Endothelial cell of umbilical vein (primary cell): ENCODE measurements at regions not wholly inside any gene's neighbourhood (a gene's known extent, or its start where the extent isn't known, plus 50 kb on each side); places are given as distances from the start of the nearest gene placed in this dataset.

Experiments
- CTCF ChIP-seq, 2 donors: IDR thresholded peaks; 1 replicate in 1 of 2; 2 replicates in 1 of 2; pipeline ENCODE4 v1.5.1; 2011; ENCODE audit warnings: low read length in 2 of 2, mild to moderate bottlenecking in 2 of 2, moderate library complexity in 2 of 2, control low read depth in 1 of 2, inconsistent platforms in 1 of 2, low read depth in 1 of 2; ENCODE audit not compliant: insufficient read depth in 1 of 2; ENCODE audit errors: extremely low read depth in 1 of 2
- JUN ChIP-seq: IDR thresholded peaks from 2 replicates; pipeline ENCODE4 v1.6.1; 2011; ENCODE audit warnings: borderline replicate concordance, low read depth; ENCODE audit not compliant: insufficient read length, insufficient read depth
- MYC ChIP-seq: IDR thresholded peaks from one replicate; pipeline ENCODE4 v1.6.1; 2011; ENCODE audit warnings: mild to moderate bottlenecking, low read depth, low read length
- POLR2AphosphoS5 ChIP-seq: IDR thresholded peaks from 2 replicates; pipeline ENCODE4 v1.6.1; 2012; ENCODE audit warnings: low read depth, mild to moderate bottlenecking, control low read depth, low read length, moderate library complexity; ENCODE audit not compliant: insufficient read depth
- TF ChIP-seq, protein P1 (sequence below): IDR thresholded peaks from 2 replicates; pipeline ENCODE4 v1.6.1; 2011; ENCODE audit not compliant: insufficient read depth, insufficient read length

- TF ChIP-seq CTCF (IDR thresholded peaks at IDR 0.05; ENCODE audit: extremely low read depth in 1 of 2, insufficient read depth in 1 of 2, low read depth in 1 of 2, low read length in 2 of 2) (no peak), POLR2AphosphoS5 (no peak), JUN (no peak), MYC (no peak)
- TF ChIP-seq, protein P1, sequence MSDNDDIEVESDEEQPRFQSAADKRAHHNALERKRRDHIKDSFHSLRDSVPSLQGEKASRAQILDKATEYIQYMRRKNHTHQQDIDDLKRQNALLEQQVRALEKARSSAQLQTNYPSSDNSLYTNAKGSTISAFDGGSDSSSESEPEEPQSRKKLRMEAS: no peak
These were observed 626.0 kb upstream of the IGFBP3 start for GRCh38 chr7:46547044-46547443.
